ENCODE measurements at regions not wholly inside any gene's neighbourhood (a gene's known extent, or its start where the extent isn't known, plus 50 kb on each side); places are given as distances from the start of the nearest gene placed in this dataset.

DNA sequence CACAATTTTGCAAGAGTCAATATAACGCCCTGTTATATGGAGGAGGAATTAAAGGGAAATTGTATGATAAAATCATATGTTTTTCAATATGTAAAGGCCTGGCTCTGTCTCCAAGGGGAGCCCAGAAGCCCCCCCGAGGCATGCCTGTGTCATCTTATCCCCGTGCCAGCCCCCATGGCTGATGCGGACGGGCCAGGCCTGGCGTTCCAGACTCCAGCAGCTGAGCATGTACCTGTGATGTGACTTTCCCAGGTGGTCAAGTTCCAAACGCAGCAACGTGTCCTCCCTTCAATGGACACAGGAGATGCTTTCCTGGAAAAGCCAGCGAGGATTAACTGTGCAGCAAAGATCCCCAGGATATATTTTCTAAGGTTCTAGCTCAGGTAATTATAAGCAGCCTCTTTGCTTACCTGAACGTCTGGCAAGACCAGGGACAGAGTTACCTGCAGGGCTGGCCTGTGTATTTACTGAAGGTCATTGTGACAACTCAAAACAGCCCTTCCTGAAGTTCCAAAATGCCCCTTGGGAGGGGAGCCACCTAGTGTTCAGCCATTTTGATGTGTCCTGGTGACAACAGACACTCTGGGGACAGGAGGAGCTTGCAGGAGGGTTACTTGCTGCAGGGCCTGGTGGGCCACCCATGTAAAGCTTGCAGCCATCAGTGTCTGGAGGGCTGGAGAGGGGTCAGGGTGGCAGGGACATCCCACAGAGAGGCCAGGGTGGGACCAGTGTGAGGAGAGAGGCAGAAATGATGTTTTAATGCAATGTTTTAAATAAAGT is 53.3 kb upstream of the RNU6ATAC start:
- TF ChIP-seq POLR2A (IDR thresholded peaks at IDR 0.05), result no peak
- TF ChIP-seq, protein P1, sequence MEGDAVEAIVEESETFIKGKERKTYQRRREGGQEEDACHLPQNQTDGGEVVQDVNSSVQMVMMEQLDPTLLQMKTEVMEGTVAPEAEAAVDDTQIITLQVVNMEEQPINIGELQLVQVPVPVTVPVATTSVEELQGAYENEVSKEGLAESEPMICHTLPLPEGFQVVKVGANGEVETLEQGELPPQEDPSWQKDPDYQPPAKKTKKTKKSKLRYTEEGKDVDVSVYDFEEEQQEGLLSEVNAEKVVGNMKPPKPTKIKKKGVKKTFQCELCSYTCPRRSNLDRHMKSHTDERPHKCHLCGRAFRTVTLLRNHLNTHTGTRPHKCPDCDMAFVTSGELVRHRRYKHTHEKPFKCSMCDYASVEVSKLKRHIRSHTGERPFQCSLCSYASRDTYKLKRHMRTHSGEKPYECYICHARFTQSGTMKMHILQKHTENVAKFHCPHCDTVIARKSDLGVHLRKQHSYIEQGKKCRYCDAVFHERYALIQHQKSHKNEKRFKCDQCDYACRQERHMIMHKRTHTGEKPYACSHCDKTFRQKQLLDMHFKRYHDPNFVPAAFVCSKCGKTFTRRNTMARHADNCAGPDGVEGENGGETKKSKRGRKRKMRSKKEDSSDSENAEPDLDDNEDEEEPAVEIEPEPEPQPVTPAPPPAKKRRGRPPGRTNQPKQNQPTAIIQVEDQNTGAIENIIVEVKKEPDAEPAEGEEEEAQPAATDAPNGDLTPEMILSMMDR (IDR thresholded peaks at IDR 0.05), result no peak
